22Rv1 (cell line): ENCODE measurements at regions not wholly inside any gene's neighbourhood (a gene's known extent, or its start where the extent isn't known, plus 50 kb on each side); places are given as distances from the start of the nearest gene placed in this dataset.

Experiments
- ZFX ChIP-seq: fragments of 450-650 bp; IDR thresholded peaks from 2 replicates; pipeline ENCODE4 v1.6.1; 2017; ENCODE audit warnings: antibody characterized with exemption, borderline replicate concordance
- TF ChIP-seq, protein P1 (sequence below): fragments of 450-650 bp; IDR thresholded peaks from 2 replicates; pipeline ENCODE4 v1.5.1; 2017; ENCODE audit warnings: mild to moderate bottlenecking

DNA sequence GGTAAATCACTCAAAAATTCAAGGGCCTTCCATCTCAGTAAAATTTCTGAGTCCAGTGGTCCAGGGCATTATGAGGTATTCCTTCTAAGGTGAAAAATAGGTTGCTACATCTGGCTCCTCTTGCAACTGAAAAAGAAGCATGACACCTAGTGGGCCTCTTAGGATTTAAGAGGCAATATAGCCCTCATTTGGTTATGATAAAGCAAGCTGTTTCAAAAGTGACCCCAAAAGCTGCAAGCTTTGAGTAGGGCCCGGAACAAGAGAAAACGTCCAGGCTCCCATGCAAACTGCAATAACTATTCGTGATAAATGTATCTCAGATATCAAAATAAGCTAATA, 1910.2 kb upstream of the PRR20A start:
- TF ChIP-seq, protein P1, sequence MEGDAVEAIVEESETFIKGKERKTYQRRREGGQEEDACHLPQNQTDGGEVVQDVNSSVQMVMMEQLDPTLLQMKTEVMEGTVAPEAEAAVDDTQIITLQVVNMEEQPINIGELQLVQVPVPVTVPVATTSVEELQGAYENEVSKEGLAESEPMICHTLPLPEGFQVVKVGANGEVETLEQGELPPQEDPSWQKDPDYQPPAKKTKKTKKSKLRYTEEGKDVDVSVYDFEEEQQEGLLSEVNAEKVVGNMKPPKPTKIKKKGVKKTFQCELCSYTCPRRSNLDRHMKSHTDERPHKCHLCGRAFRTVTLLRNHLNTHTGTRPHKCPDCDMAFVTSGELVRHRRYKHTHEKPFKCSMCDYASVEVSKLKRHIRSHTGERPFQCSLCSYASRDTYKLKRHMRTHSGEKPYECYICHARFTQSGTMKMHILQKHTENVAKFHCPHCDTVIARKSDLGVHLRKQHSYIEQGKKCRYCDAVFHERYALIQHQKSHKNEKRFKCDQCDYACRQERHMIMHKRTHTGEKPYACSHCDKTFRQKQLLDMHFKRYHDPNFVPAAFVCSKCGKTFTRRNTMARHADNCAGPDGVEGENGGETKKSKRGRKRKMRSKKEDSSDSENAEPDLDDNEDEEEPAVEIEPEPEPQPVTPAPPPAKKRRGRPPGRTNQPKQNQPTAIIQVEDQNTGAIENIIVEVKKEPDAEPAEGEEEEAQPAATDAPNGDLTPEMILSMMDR, result no peak
- no peak for TF ChIP-seq ZFX
